Mucosa of descending colon (tissue), 3 donors: ENCODE measurements at regions not wholly inside any gene's neighbourhood (a gene's known extent, or its start where the extent isn't known, plus 50 kb on each side); places are given as distances from the start of the nearest gene placed in this dataset.

Source experiments
- ATAC-seq: fragments of 200-7000 bp; cut with Tn5 transposase; one replicate; pipeline ENCODE4 v1.9.1; 2020; ENCODE audit warnings: mild to moderate bottlenecking, moderate library complexity
- DNase-seq, 3 donors: peaks; one replicate each; pipeline ENCODE4 v3.0.0-alpha.2; 2020
- H3K36me3 ChIP-seq: fragments of 200-600 bp; one replicate; pipeline ENCODE4 v1.8.0; 2021; ENCODE audit warnings: low read depth, mild to moderate bottlenecking
- H3K4me1 ChIP-seq: fragments of 200-600 bp; one replicate; pipeline ENCODE4 v1.8.0; 2021; ENCODE audit warnings: low read depth, mild to moderate bottlenecking
- H3K4me3 ChIP-seq: fragments of 200-600 bp; one replicate; pipeline ENCODE4 v1.8.0; 2021; ENCODE audit warnings: mild to moderate bottlenecking
- H3K9me3 ChIP-seq: fragments of 200-600 bp; one replicate; pipeline ENCODE4 v1.8.0; 2021; ENCODE audit warnings: mild to moderate bottlenecking
- intact Hi-C, 2 donors: fragments of 100-400 bp; cut with DNase I in 1 of 2; cut with micrococcal nuclease in 1 of 2; formaldehyde crosslinking; loops; one replicate each; pipeline versions ENCODE4 v1.11.0 to v1.11.1; 2022; cut with DNase I, micrococcal nuclease
- TF ChIP-seq, protein P1 (sequence below): fragments of 200-600 bp; IDR thresholded peaks from one replicate; pipeline ENCODE4 v1.8.0; 2022; ENCODE audit warnings: antibody characterized with exemption, mild to moderate bottlenecking
- donor health status: DM: no; HTN: no; CAD: no; lungs with moderate emphysema.
- donor health status: DM: no; HTN: no; CAD: no.
- donor health status: DM: no; HTN: yes; CAD: no.

DNA sequence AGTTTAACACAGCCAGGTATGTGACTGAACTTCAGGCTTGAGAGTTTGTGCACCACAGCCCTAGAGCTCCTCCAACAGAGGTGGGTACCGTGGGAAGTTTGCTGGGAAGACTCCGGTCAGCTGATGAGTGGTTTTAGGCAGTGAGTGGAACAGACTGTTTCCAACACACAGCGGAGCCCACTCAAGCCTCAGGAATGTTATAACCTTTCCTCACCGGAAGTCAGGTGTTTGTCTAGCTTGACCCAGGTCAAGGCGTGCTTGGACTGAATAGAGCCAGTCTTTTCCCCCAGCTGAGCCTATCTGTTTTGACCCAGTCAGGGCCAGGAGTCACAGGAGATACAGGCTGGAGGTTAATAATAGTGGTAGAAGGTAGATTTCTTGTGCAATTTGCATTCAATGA, 138.4 kb upstream of the PARP11 start:
- DNase-seq (no peak), ATAC-seq (peak; percentile 9)
- H3K36me3 ChIP-seq = no peaks in the 10 kb centered on the region
- H3K4me1 ChIP-seq = peaks cover 4% of the 10 kb centered on the region
- no peaks in the 10 kb centered on the region for H3K9me3 ChIP-seq
- TF ChIP-seq, protein P1, sequence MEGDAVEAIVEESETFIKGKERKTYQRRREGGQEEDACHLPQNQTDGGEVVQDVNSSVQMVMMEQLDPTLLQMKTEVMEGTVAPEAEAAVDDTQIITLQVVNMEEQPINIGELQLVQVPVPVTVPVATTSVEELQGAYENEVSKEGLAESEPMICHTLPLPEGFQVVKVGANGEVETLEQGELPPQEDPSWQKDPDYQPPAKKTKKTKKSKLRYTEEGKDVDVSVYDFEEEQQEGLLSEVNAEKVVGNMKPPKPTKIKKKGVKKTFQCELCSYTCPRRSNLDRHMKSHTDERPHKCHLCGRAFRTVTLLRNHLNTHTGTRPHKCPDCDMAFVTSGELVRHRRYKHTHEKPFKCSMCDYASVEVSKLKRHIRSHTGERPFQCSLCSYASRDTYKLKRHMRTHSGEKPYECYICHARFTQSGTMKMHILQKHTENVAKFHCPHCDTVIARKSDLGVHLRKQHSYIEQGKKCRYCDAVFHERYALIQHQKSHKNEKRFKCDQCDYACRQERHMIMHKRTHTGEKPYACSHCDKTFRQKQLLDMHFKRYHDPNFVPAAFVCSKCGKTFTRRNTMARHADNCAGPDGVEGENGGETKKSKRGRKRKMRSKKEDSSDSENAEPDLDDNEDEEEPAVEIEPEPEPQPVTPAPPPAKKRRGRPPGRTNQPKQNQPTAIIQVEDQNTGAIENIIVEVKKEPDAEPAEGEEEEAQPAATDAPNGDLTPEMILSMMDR = no peak
- no peak overlapping the region for H3K4me3 ChIP-seq
- intact Hi-C loops = no loop called here

- Histone ChIP-seq H3K4me3 (no peak overlapping the region), H3K9me3 (no peaks in the 10 kb centered on the region), H3K4me1 (no peaks in the 10 kb centered on the region), H3K36me3 (no peaks in the 10 kb centered on the region)
- ATAC-seq (no peak), DNase-seq (no peak)
- intact Hi-C loops = no loop called here
- TF ChIP-seq, protein P1 = no peak
Observed at GRCh38 chr12:4009979-4010704, 136.9 kb upstream of the PARP11 start.

DNA sequence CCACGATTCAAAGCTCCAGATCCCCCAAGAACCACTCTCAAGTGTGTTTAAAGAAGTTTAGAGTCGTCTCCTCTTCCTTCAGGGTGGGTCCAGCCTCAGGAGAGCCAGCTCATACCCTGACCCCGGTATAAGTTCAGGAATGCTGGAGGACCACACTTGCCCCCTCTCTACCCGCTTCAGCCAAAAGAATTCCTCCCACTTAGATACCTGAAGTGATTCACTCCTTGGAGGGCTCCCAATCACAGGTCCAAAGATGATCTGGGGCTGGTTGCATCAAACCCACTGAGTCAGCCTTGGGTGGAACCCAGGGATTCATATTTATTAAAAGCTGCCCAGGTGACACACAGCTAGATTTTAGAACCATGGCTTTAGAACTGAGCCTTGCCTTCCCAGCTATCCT, 133.5 kb upstream of the PARP11 start:
- TF ChIP-seq, protein P1 = no peak
- H3K9me3 ChIP-seq = no peaks in the 10 kb centered on the region
- no peak overlapping the region for H3K4me3 ChIP-seq
- ATAC-seq (no peak), DNase-seq (no peak)
- no peaks in the 10 kb centered on the region for H3K4me1 ChIP-seq
- intact Hi-C loops = no loop called here
- no peaks in the 10 kb centered on the region for H3K36me3 ChIP-seq

DNA sequence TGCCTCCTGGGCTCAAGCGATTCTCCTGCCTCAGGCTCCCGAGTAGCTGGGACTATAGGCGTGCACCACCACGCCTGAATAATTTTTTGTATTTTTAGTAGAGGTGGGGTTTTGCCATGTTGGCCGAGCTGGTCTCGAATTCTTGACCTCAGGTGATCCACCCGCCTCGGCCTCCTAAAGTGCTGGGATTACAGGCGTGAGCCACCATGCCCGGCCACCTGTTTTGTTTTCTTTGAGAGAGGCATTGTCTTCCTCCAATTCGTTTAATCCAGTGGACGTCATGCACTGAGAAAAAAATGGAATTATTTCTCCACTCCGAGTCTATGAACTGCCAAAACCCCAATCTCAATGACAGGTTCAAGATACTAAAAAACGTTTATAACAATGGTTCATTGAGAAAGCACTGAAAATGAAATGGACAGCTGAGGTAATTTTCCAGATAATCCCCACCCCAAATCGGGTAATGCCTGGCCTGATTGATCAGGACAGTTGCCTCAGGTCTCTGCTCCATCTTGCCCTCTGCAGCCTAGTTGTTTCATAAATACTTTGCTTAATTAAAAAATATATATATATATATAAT, 132.7 kb upstream of the PARP11 start:
- DNase-seq = no peak
- intact Hi-C loops = no loop called here
- ATAC-seq = no peak
- no peaks in the 10 kb centered on the region for H3K4me1 ChIP-seq
- no peaks in the 10 kb centered on the region for H3K9me3 ChIP-seq
- H3K36me3 ChIP-seq = no peaks in the 10 kb centered on the region
- TF ChIP-seq, protein P1 = no peak
- no peak overlapping the region for H3K4me3 ChIP-seq

GRCh38 chr12:4003576-4003975, 130.4 kb upstream of the PARP11 start:
- peaks cover 7% of the 10 kb centered on the region for H3K4me1 ChIP-seq
- TF ChIP-seq, protein P1 = no peak
- H3K36me3 ChIP-seq = no peaks in the 10 kb centered on the region
- intact Hi-C loops = no loop called here
- DNase-seq = no peak
- no peaks in the 10 kb centered on the region for H3K9me3 ChIP-seq
- no peak overlapping the region for H3K4me3 ChIP-seq
- ATAC-seq = no peak
